A673 (cell line): ENCODE measurements at regions not wholly inside any gene's neighbourhood (a gene's known extent, or its start where the extent isn't known, plus 50 kb on each side); places are given as distances from the start of the nearest gene placed in this dataset.
"Not testable (repeated sequence)": the region's sequence is repeated elsewhere in the genome, so short reads cannot be mapped to it uniquely, and the experiment has no call there.

Source experiments
- BruUV-seq: library from RNA; stranded (reverse); fragments of 400-500 nt; replicated peaks from 2 replicates; lab custom pipeline; 2021; lab: Mats Ljungman, UMichigan
- CTCF ChIA-PET: fragments of 300-600 bp; sonication (Branson Sonifier 250); formaldehyde crosslinking; loops from one replicate; lab custom pipeline; 2022; ENCODE audit warnings: antibody characterized with exemption; lab: Charles Lee
- POLR2A ChIA-PET: fragments of 300-600 bp; sonication (Branson Sonifier 250); formaldehyde crosslinking; loops from one replicate; lab custom pipeline; 2022; ENCODE audit warnings: antibody characterized with exemption; ENCODE audit not compliant: low non-redundant PET; lab: Charles Lee
- DNase-seq: peaks from one replicate; pipeline ENCODE4 v3.0.0-alpha.2; 2015; ENCODE audit warnings: low spot score
- H3K27ac ChIP-seq: fragments of 200-600 bp; sonication (generic); 2 replicates; pipeline ENCODE4 v1.5.1; 2016; ENCODE audit warnings: mixed run types, low read depth, mild to moderate bottlenecking, mixed read lengths, antibody characterized with exemption, low read length; ENCODE audit not compliant: poor library complexity, severe bottlenecking
- H3K27me3 ChIP-seq: fragments of 200-600 bp; sonication (generic); replicated peaks from 2 replicates; pipeline ENCODE4 v1.6.1; 2017; ENCODE audit warnings: mixed run types, low read depth, mild to moderate bottlenecking, mixed read lengths, antibody characterized with exemption, low read length; ENCODE audit not compliant: insufficient read depth, poor library complexity
- H3K36me3 ChIP-seq: fragments of 200-600 bp; sonication (generic); 2 replicates; pipeline ENCODE4 v1.6.1; 2016; ENCODE audit warnings: mixed run types, mild to moderate bottlenecking, mixed read lengths, antibody characterized with exemption, low read length; ENCODE audit not compliant: insufficient read depth, poor library complexity, severe bottlenecking
- H3K4me1 ChIP-seq: fragments of 200-600 bp; sonication (generic); 2 replicates; pipeline ENCODE4 v1.6.1; 2017; ENCODE audit warnings: mixed run types, mild to moderate bottlenecking, mixed read lengths, antibody characterized with exemption, low read length; ENCODE audit not compliant: insufficient read depth, poor library complexity, severe bottlenecking
- H3K4me3 ChIP-seq: fragments of 200-600 bp; sonication (generic); 2 replicates; pipeline ENCODE4 v1.5.1; 2016; ENCODE audit warnings: low read depth, mixed run types, mild to moderate bottlenecking, mixed read lengths, low read length; ENCODE audit not compliant: poor library complexity, severe bottlenecking
- H3K9me3 ChIP-seq: fragments of 200-600 bp; sonication (generic); 2 replicates; pipeline ENCODE4 v1.6.1; 2016; ENCODE audit warnings: mixed run types, low read depth, mild to moderate bottlenecking, mixed read lengths, antibody characterized with exemption, low read length; ENCODE audit not compliant: poor library complexity, severe bottlenecking
- EZH2 ChIP-seq: fragments of 200-600 bp; sonication (generic); IDR thresholded peaks from 2 replicates; pipeline ENCODE4 v1.6.1; 2017; ENCODE audit warnings: borderline replicate concordance, low read depth, mild to moderate bottlenecking, mixed read lengths, antibody characterized with exemption, low read length; ENCODE audit not compliant: poor library complexity, severe bottlenecking
- intact Hi-C: fragments of 100-400 bp; cut with micrococcal nuclease; formaldehyde crosslinking; loops from one replicate; pipeline ENCODE4 v1.10.0; 2022; ENCODE audit not compliant: unreplicated experiment
- TF ChIP-seq, protein P1 (sequence below): fragments of 300-800, 200-600 bp; sonication (generic); conservative IDR thresholded peaks from 2 replicates; pipeline ENCODE4 v1.5.1; 2017; ENCODE audit warnings: low read depth, mild to moderate bottlenecking, antibody characterized with exemption, low read length, moderate library complexity, mixed read lengths

DNA sequence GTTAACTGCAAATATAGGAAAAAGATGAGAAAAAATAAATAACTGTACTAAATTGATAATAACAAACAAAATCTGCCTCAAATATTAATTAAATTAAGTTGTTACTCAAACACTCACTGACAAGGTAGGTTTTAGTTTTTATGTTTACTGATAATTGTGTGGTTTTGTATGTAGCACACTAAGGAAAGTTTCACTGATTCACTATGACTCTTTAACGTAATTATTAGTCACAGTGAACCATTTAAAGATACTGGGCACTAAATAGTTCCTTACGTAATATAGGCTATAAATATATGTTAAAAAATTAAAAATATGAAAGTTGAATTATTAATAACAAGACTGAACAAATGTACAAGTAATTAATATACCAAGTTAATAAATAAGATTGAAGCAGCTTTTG is 2330.0 kb upstream of the RAG2 start:
- ChIA-PET POLR2A (no interaction called here), CTCF (no interaction called here)
- Histone ChIP-seq H3K9me3 (peaks cover 26% of the 10 kb centered on the region), H3K36me3 (no peaks in the 10 kb centered on the region), H3K4me3 (no peak overlapping the region), H3K27ac (no peak overlapping the region), H3K27me3 (no peaks in the 10 kb centered on the region), H3K4me1 (peaks cover 7% of the 10 kb centered on the region)
- TF ChIP-seq, protein P1, sequence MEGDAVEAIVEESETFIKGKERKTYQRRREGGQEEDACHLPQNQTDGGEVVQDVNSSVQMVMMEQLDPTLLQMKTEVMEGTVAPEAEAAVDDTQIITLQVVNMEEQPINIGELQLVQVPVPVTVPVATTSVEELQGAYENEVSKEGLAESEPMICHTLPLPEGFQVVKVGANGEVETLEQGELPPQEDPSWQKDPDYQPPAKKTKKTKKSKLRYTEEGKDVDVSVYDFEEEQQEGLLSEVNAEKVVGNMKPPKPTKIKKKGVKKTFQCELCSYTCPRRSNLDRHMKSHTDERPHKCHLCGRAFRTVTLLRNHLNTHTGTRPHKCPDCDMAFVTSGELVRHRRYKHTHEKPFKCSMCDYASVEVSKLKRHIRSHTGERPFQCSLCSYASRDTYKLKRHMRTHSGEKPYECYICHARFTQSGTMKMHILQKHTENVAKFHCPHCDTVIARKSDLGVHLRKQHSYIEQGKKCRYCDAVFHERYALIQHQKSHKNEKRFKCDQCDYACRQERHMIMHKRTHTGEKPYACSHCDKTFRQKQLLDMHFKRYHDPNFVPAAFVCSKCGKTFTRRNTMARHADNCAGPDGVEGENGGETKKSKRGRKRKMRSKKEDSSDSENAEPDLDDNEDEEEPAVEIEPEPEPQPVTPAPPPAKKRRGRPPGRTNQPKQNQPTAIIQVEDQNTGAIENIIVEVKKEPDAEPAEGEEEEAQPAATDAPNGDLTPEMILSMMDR = no peak
- TF ChIP-seq EZH2 = no peak
- DNase-seq = no peak
- BruUV-seq = no TSS peak
- intact Hi-C loops = no loop called here

DNA sequence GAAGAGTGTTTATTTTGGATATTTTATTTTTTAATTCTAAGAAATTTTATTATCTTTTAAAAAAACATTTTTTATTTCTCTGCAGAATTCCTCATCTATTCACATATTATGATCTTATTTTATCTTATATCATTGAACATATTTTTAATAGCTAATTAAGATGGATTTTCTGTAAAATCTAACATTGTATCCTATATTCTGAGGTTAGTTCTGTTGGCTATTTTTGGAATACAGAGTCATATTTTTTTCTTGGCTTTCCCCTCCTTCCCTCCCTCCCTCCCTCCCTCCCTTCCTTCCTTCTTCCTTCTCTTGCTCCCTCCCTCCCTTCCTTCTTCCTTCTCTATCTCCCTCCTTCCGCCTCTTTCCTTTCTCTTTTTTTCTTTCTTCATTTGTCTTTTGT is 2326.6 kb upstream of the RAG2 start:
- no peak for TF ChIP-seq EZH2
- TF ChIP-seq, protein P1 = no peak
- DNase-seq = no peak
- ChIA-PET CTCF (no interaction called here), POLR2A (no interaction called here)
- Histone ChIP-seq H3K27ac (no peak overlapping the region), H3K4me1 (peaks cover 7% of the 10 kb centered on the region), H3K4me3 (no peak overlapping the region), H3K27me3 (no peaks in the 10 kb centered on the region), H3K36me3 (no peaks in the 10 kb centered on the region), H3K9me3 (peaks cover 14% of the 10 kb centered on the region)
- intact Hi-C loops = no loop called here
- no TSS peak for BruUV-seq

GRCh38 chr11:38900211-38900610 is 2302.2 kb upstream of the RAG2 start:
- H3K4me3 ChIP-seq = no peak overlapping the region
- DNase-seq = peak; percentile 75
- no peaks in the 10 kb centered on the region for H3K9me3 ChIP-seq
- H3K36me3 ChIP-seq = no peaks in the 10 kb centered on the region
- ChIA-PET CTCF (interaction anchor here (0.7 kb wide), 1 partner anchor 24 kb away, joined by 4 read pairs; no protein-coding TSS in a partner anchor), POLR2A (interaction anchor here (0.6 to 0.7 kb wide), 2 partner anchors 108 to 393 kb away, joined by 3 read pairs; no protein-coding TSS in a partner anchor)
- TF ChIP-seq, protein P1 = no peak
- TF ChIP-seq EZH2 = no peak
- H3K4me1 ChIP-seq = peaks cover 8% of the 10 kb centered on the region
- no TSS peak for BruUV-seq
- no peaks in the 10 kb centered on the region for H3K27me3 ChIP-seq
- intact Hi-C loops = no loop called here
- H3K27ac ChIP-seq = no peak overlapping the region

- DNase-seq, H3K27ac ChIP-seq, H3K4me3 ChIP-seq, H3K4me1 ChIP-seq, POLR2A ChIA-PET, H3K27me3 ChIP-seq, H3K9me3 ChIP-seq, CTCF ChIA-PET, intact Hi-C loops, H3K36me3 ChIP-seq, BruUV-seq: not testable (repeated sequence)
These were observed 2296.2 kb upstream of the RAG2 start for GRCh38 chr11:38894201-38894600.
